ENCODE measurements at regions not wholly inside any gene's neighbourhood (a gene's known extent, or its start where the extent isn't known, plus 50 kb on each side); places are given as distances from the start of the nearest gene placed in this dataset.

- Histone ChIP-seq H3K4me3 (no peak overlapping the region), H3K27ac (no peak overlapping the region), H3K27me3 (no peaks in the 10 kb centered on the region), H3K36me3 (no peaks in the 10 kb centered on the region), H3K9me3 (no peaks in the 10 kb centered on the region), H3K4me1 (no peaks in the 10 kb centered on the region)
- DNase-seq (no peak), ATAC-seq (no peak)
- TF ChIP-seq, protein P1, sequence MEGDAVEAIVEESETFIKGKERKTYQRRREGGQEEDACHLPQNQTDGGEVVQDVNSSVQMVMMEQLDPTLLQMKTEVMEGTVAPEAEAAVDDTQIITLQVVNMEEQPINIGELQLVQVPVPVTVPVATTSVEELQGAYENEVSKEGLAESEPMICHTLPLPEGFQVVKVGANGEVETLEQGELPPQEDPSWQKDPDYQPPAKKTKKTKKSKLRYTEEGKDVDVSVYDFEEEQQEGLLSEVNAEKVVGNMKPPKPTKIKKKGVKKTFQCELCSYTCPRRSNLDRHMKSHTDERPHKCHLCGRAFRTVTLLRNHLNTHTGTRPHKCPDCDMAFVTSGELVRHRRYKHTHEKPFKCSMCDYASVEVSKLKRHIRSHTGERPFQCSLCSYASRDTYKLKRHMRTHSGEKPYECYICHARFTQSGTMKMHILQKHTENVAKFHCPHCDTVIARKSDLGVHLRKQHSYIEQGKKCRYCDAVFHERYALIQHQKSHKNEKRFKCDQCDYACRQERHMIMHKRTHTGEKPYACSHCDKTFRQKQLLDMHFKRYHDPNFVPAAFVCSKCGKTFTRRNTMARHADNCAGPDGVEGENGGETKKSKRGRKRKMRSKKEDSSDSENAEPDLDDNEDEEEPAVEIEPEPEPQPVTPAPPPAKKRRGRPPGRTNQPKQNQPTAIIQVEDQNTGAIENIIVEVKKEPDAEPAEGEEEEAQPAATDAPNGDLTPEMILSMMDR (IDR thresholded peaks at IDR 0.05), result no peak
- intact Hi-C loops (cut with DNase I), result no loop called here
These were observed 151.9 kb upstream of the CPM start for GRCh38 chr12:69084816-69085378.

DNA sequence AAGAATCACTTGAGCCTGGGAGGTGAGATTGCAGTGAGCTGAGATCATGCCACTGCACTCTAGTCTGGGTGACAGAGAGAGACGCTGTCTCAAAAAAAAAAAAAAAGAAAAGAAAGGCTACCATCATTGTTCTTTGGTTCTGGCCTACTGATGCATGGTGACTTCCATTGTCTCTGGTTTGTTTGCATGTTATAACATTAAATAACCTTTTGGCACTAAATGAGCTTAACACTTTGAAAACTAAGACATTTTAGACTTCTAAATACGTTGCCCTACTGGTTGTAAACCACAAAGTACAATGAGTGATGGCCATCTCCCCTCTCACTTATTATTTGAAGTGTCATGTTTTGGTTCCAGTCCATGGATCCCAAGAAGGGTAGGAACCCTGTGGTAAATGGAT lies 152.9 kb upstream of the CPM start:
- DNase-seq (no peak), ATAC-seq (no peak)
- no peaks in the 10 kb centered on the region for H3K27me3 ChIP-seq
- H3K36me3 ChIP-seq, result no peaks in the 10 kb centered on the region
- H3K4me3 ChIP-seq, result no peak overlapping the region
- intact Hi-C loops (cut with DNase I), result no loop called here
- H3K4me1 ChIP-seq, result no peaks in the 10 kb centered on the region
- H3K9me3 ChIP-seq, result no peaks in the 10 kb centered on the region
- H3K27ac ChIP-seq, result no peak overlapping the region
- TF ChIP-seq, protein P1 (IDR thresholded peaks at IDR 0.05), result no peak

DNA sequence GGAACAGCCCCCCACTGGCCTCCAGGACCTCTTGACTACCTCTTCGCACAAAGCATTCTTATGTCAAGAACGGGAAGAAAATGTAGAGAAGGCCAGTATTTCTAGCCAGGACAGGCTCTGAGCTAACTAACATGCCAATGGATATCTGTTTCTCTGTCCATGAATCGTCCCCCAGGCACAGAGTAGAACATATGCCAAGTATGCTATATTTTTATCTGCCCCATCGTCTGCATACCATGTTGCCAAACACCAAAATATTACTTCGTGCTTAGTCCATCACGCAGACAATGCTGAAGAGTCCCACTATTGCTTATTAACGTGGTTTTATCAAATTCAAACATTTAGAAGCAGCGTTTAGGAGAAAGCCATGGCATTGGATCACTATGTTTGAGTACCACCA lies 151.4 kb upstream of the CPSF6 start:
- no peaks in the 10 kb centered on the region for H3K36me3 ChIP-seq
- ATAC-seq (no peak), DNase-seq (no peak)
- TF ChIP-seq, protein P1 (IDR thresholded peaks at IDR 0.05), result no peak
- H3K9me3 ChIP-seq, result no peaks in the 10 kb centered on the region
- H3K4me1 ChIP-seq, result no peaks in the 10 kb centered on the region
- intact Hi-C loops (cut with DNase I), result no loop called here
- no peak overlapping the region for H3K27ac ChIP-seq
- H3K4me3 ChIP-seq, result no peak overlapping the region
- no peaks in the 10 kb centered on the region for H3K27me3 ChIP-seq

DNA sequence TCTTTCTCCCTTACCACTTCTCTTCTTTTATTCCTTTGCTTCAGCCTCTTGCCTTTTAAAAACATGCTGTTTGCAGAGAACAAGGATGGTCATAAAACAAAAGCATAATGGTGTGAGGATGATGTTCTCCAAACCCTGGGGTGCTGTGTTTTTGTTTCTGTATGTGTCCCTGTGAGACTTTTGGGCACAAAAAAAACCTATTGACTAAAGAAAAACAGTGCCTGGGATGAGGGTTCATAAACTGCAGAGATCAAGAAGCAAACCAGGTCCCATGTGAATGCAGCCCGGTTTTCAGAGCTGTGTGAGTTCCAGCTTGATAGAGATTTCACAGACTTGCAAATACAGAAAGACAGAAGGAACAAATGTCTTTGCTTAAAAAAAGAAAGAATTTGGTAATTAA lies 148.6 kb upstream of the CPSF6 start:
- TF ChIP-seq, protein P1 (IDR thresholded peaks at IDR 0.05), result no peak
- ATAC-seq, result no peak
- DNase-seq, result no peak

GRCh38 chr12:69091442-69092017 lies 147.8 kb upstream of the CPSF6 start:
- Histone ChIP-seq H3K4me3 (no peak overlapping the region), H3K27ac (no peak overlapping the region)
- intact Hi-C loops (cut with DNase I), result no loop called here

More for the DNA sequence above, 148.6 kb upstream of the CPSF6 start:
- H3K4me3 ChIP-seq, result no peak overlapping the region
- no peaks in the 10 kb centered on the region for H3K27me3 ChIP-seq
- no peak overlapping the region for H3K27ac ChIP-seq
- no peaks in the 10 kb centered on the region for H3K9me3 ChIP-seq
- intact Hi-C loops (cut with DNase I), result no loop called here
- H3K36me3 ChIP-seq, result no peaks in the 10 kb centered on the region
- no peaks in the 10 kb centered on the region for H3K4me1 ChIP-seq

More at GRCh38 chr12:69091442-69092017, 147.8 kb upstream of the CPSF6 start:
- Histone ChIP-seq H3K9me3 (no peaks in the 10 kb centered on the region), H3K36me3 (no peaks in the 10 kb centered on the region), H3K27me3 (no peaks in the 10 kb centered on the region), H3K4me1 (no peaks in the 10 kb centered on the region)
- ATAC-seq, result no peak
- no peak for DNase-seq
- TF ChIP-seq, protein P1 (IDR thresholded peaks at IDR 0.05), result no peak
